ENCODE measurements at regions not wholly inside any gene's neighbourhood (a gene's known extent, or its start where the extent isn't known, plus 50 kb on each side); places are given as distances from the start of the nearest gene placed in this dataset.

- ATAC-seq: no peak
- TF ChIP-seq ZC3H10 (CRISPR knock-in tag; IDR thresholded peaks at IDR 0.05) (no peak), ARNTL (CRISPR knock-in tag; IDR thresholded peaks at IDR 0.05; ENCODE audit: borderline replicate concordance, low read depth) (no peak), ZNF8 (CRISPR knock-in tag; IDR thresholded peaks at IDR 0.05) (no peak), PATZ1 (CRISPR knock-in tag; IDR thresholded peaks at IDR 0.05; ENCODE audit: borderline replicate concordance) (no peak), CSDC2 (CRISPR knock-in tag; IDR thresholded peaks at IDR 0.05) (no peak), PPARA (CRISPR knock-in tag; IDR thresholded peaks at IDR 0.05; ENCODE audit: borderline replicate concordance) (no peak), RARB (CRISPR knock-in tag; IDR thresholded peaks at IDR 0.05) (no peak), ZFP30 (CRISPR knock-in tag; IDR thresholded peaks at IDR 0.05) (no peak), ESRRG (CRISPR knock-in tag; IDR thresholded peaks at IDR 0.05) (no peak), TCF4 (CRISPR knock-in tag; IDR thresholded peaks at IDR 0.05; ENCODE audit: borderline replicate concordance) (no peak), TOX (CRISPR knock-in tag; IDR thresholded peaks at IDR 0.05; ENCODE audit: borderline replicate concordance) (no peak), ISL1 (CRISPR knock-in tag; IDR thresholded peaks at IDR 0.05) (no peak), SNAI2 (CRISPR knock-in tag; IDR thresholded peaks at IDR 0.05) (no peak), ZFP3 (CRISPR knock-in tag; IDR thresholded peaks at IDR 0.05) (no peak), OSR1 (CRISPR knock-in tag; IDR thresholded peaks at IDR 0.05) (no peak)
Measured at GRCh38 chr6:155958550-155958949, 502.9 kb upstream of the NOX3 start.

- no peak for ATAC-seq
Measured at GRCh38 chr6:155955038-155955437, 499.4 kb upstream of the NOX3 start.

More at GRCh38 chr6:155955038-155955437, 499.4 kb upstream of the NOX3 start:
- TF ChIP-seq OSR1 (CRISPR knock-in tag; IDR thresholded peaks at IDR 0.05): no peak
- no peak for TF ChIP-seq ZFP3 (CRISPR knock-in tag; IDR thresholded peaks at IDR 0.05)
- no peak for TF ChIP-seq PPARA (CRISPR knock-in tag; IDR thresholded peaks at IDR 0.05; ENCODE audit: borderline replicate concordance)
- TF ChIP-seq SNAI2 (CRISPR knock-in tag; IDR thresholded peaks at IDR 0.05): no peak
- no peak for TF ChIP-seq TSHZ2 (CRISPR knock-in tag; IDR thresholded peaks at IDR 0.05)
- TF ChIP-seq ZNF8 (CRISPR knock-in tag; IDR thresholded peaks at IDR 0.05): no peak
- no peak for TF ChIP-seq ZC3H10 (CRISPR knock-in tag; IDR thresholded peaks at IDR 0.05)
- TF ChIP-seq TOX (CRISPR knock-in tag; IDR thresholded peaks at IDR 0.05; ENCODE audit: borderline replicate concordance): no peak
- TF ChIP-seq CSDC2 (CRISPR knock-in tag; IDR thresholded peaks at IDR 0.05): no peak
- no peak for TF ChIP-seq GLIS3 (CRISPR knock-in tag; IDR thresholded peaks at IDR 0.05)
- TF ChIP-seq CSRNP3 (CRISPR knock-in tag; IDR thresholded peaks at IDR 0.05): no peak
- TF ChIP-seq ZNF565 (CRISPR knock-in tag; conservative IDR thresholded peaks at IDR 0.05; ENCODE audit: low read depth): no peak
- no peak for TF ChIP-seq PATZ1 (CRISPR knock-in tag; IDR thresholded peaks at IDR 0.05; ENCODE audit: borderline replicate concordance)
- no peak for TF ChIP-seq TCF4 (CRISPR knock-in tag; IDR thresholded peaks at IDR 0.05; ENCODE audit: borderline replicate concordance)
- TF ChIP-seq ZFP30 (CRISPR knock-in tag; IDR thresholded peaks at IDR 0.05): no peak
- no peak for TF ChIP-seq BACH2 (CRISPR knock-in tag; IDR thresholded peaks at IDR 0.05; ENCODE audit: borderline replicate concordance)
